GM19025 (cell line): ENCODE measurements at regions not wholly inside any gene's neighbourhood (a gene's known extent, or its start where the extent isn't known, plus 50 kb on each side); places are given as distances from the start of the nearest gene placed in this dataset.

ENCODE experiments used
- ATAC-seq: cut with Tn5 transposase; IDR thresholded peaks from one replicate; pipeline ENCODE4 v1.9.1; 2021; ENCODE audit warnings: mild to moderate bottlenecking, low read depth, moderate library complexity; ENCODE audit not compliant: unreplicated experiment

DNA sequence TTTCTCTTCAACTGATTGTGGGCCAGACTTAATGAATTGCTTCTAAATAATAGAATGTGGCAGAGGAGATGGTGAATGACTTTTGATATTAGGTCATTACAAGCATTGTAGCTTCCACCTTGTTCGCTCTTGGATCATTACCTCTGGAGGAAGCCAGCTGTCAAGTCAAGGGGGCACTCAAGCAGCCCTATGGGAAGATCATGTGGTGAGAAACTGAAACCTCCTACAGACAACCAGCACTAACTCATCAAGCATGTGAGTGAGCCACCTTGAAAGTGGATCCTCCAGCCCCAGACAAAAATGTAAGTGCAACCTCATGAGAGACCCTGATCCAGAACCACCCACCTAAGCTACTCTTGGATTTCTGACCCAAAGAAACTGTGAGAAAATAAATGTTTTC lies 109.8 kb upstream of the TBC1D5 start:
- ATAC-seq: peak; percentile 74

DNA sequence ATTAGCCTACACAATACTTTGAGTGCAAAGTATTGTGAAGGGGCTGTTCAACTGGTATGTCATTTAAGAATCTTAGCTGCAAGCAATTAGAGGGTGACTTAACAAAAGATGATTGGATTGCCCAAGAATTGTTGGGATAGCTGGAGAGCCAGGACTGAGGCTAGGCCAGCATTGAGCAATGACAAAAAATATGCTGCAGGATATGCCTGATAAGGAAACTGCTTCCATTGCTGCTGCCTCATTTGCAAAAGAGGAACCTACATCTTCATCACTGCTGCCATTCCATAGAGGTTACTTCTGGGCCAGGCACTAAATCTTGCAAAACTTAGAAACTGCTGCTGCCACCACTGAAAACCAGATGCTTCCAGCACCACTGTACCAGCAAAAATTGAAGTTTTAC lies 108.0 kb upstream of the TBC1D5 start:
- no peak for ATAC-seq

- no peak for ATAC-seq
These were observed 105.7 kb upstream of the TBC1D5 start for GRCh38 chr3:17848102-17848501.

DNA sequence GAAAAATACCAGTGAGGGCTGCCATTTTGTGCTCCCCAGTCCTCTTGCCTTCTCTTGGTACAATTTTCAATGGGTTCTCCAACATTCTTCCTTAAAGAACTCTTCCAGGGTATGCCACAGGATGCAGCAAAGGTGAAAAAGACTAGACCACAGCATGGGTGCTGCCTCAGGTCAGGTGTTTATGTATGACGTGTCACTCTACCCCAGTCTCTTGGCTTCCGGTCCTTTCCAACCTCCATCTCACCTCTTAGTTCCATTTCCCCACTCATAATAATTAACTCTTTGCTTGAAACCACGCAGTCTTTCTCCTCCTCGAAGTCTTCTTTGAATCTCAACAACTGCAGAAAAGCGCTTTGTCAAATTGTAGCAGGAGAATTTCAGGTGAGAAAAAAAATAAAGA lies 104.7 kb upstream of the TBC1D5 start:
- ATAC-seq: no peak

DNA sequence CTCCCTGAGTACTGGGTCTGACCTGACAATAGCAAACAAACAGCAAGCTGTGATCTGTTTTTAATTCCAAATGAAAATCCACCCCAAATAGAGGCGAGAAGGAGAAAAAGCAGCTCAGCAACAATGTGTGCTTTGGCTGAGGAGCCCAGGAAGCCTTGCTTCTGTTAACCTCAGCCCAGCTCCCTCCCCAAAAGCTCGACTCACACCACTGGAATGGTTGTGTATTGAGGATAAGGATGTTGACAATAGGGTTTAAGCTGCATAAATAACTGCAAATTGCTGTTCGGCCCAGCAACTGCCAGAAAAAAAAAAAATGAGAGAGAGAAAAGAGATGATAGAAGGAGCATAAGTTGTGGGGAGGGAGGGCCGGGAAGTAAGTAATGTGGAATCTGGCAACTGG lies 104.0 kb upstream of the TBC1D5 start:
- ATAC-seq: no peak

- ATAC-seq: no peak
These were observed 102.8 kb upstream of the TBC1D5 start for GRCh38 chr3:17845026-17845812.

GRCh38 chr3:17844236-17844635 lies 101.8 kb upstream of the TBC1D5 start:
- ATAC-seq: no peak

DNA sequence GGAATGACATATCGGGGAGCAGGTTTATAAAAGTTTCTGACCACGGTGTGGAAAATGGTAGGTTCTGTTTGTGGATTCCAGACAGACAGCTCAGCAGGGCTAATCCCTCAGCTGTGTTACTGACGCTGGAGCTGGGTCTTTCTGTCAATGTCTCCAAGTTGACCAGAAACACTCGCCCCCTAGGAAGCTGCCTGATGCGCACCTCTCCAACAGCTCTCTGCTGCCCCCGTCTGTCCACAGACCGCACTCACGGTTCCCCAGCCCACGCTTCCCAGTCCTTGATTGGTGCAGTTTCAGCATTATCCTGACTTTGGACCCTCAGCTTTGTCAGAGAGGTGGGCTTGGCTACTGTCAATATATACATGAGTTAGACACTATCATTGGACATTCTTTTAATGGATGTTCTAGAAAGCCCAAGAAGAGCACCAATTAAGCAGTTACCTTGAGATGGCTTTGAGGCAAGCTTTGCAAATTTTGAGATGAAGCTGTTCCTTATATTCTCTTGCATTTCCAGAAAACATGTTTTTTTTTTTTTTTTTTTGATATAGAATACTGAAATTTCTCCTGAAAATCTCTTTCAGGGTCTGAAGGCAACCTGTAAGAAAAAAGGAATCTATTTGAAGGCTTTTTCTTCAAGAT lies 98.9 kb upstream of the TBC1D5 start:
- no peak for ATAC-seq

- ATAC-seq: no peak
These were observed 98.2 kb upstream of the TBC1D5 start for GRCh38 chr3:17840651-17841050.

DNA sequence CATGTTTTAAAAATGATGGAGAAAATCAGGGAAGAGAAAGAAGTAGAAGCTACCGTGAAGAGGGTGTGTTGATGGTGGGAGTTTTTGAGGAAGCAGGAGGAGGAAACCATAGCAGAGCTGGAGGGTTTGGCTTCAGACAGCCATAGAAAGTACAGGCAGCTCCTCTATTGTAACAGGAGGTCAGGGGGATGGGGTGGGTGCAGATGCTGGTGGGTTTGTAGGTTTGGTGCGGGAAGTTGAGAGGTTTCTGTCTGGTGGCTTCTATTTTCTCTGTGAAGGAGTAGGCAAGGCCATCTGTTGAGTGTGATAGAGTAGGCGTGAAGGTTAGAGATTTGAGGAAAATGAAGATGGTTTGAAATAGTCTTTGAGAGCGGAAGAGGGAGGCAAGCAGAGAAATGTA lies 97.7 kb upstream of the TBC1D5 start:
- no peak for ATAC-seq

DNA sequence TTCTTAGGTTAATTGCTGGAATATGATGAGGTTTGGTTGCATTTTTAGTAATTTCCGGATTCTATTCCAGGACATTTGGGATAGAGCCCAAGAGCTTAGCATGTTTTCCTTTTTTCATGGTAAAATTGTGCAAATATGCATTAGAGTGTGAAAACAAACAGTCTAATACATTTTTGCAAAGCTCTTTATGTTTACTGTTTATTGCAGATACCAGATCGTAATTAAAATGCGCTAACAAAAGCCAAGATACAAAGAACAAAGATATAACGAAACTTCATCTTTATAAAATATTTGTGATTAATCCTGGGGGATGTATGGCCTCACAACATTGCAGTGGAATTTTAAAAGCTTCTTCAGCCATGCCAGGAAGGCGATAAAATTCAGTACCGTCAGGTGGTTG lies 94.5 kb upstream of the TBC1D5 start:
- no peak for ATAC-seq

- ATAC-seq: no peak
These were observed 93.7 kb upstream of the TBC1D5 start for GRCh38 chr3:17836092-17836491.

GRCh38 chr3:17833786-17834559 lies 91.5 kb upstream of the TBC1D5 start:
- no peak for ATAC-seq

DNA sequence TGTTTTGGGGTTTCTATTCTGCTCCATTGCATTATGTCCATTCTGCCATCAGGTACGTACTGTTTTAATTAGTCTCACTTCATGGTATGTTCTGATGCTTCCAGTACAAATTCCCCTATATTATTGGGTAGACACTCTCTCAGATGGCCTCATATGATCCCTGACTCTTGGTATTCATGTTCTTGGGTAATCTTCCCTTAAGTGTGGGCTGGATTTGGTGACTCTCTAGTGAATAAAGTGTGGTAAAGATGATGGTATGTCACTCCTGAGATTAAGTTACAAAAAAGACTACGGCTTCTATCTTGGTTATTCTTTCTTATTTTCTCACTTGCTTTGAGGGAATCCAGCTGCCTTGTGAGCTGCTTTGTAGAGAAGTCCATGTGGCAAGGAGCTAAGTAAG lies 89.6 kb upstream of the TBC1D5 start:
- no peak for ATAC-seq

DNA sequence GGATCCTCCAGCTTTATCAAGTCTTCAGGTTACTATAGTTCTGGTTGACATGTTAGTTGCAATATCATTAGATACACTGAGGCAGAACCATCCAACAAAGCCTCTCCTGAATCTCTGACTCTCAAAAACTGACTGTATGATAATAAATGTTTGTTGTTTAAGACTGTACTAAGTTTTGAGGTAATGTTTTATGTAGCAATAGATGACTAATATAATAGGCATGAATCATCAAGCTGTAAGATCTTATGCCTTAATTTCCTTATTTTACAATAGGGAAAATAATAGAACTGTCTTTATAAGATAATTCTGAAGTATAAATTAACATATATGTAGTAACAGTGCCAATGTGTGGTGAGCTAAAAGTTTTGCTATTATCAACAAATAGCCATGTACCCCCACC lies 88.9 kb upstream of the TBC1D5 start:
- no peak for ATAC-seq

GRCh38 chr3:17830788-17831187 lies 88.4 kb upstream of the TBC1D5 start:
- ATAC-seq: no peak

DNA sequence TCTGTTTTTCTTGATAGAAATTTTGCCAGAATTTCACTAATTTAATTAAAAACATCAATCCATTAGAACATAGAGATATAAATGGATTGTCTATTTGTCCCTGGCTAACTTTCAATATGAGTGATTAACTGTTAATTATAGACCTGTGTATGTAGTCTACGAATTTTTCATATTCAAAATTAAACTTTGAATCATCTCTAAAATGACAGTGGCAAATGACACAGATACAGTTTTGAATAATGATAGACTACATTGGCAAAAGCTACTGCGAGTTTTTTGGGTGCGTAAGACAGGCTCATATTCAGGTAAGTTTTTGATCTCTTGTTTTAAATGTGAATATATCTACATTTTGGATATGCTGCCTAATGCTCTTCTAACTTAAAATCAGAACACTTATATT lies 86.0 kb upstream of the TBC1D5 start:
- ATAC-seq: no peak

DNA sequence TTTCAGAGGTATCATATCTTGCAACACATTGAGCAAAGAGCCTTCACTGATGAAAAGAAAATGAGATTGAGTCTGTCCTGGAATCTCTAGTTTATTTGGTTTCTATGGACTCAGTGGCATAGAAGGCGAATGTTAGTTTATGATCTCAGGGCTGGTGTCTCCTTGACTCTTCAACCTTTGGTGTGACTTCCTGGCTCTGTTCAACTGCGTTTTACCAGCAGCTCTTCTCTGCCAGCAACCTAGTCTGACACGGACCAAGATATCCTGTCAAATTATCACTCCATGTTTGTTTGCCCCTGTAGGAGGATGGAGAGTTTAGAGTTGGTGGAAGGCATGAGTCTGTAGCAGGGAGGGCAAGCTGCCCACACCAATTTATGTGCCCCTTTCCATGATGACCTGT lies 82.9 kb upstream of the TBC1D5 start:
- no peak for ATAC-seq

DNA sequence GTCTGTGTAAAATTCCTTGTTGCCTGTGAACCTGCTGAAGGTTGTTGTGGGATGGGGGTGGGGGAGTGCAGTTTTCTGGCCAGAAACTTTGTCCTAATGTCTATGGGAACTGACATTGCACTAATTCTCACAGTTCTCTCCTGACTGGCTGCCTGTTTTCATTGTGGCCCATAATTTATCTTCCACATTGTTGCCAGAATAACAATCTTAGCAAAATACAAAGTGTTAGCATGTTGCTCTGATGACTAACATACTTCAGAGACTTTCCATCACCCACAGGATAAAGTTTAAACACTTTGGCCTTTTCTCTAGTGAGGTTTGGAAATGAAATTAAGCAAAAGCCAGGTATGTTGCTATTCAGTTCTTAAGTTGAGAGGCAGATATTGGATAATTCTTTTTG lies 81.4 kb upstream of the TBC1D5 start:
- no peak for ATAC-seq

DNA sequence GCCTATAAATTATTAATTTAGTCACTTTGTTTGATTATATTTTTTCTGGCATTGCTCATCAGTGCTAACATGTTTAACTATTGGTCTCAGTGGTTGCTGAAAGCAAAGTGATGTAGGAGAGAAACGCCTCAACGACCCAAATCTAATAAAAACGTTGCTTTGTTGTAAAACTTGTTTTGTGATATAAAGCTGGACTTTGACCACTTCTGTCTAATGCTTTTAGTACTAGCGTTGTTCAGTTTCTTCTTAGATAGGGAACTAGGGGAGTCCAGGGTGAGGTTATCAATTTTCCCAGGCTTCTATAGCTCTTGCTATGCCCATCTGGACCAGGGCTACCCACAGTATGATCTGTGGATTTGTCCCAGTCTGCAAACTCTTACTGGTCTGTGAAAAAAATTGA lies 80.6 kb upstream of the TBC1D5 start:
- ATAC-seq: no peak

DNA sequence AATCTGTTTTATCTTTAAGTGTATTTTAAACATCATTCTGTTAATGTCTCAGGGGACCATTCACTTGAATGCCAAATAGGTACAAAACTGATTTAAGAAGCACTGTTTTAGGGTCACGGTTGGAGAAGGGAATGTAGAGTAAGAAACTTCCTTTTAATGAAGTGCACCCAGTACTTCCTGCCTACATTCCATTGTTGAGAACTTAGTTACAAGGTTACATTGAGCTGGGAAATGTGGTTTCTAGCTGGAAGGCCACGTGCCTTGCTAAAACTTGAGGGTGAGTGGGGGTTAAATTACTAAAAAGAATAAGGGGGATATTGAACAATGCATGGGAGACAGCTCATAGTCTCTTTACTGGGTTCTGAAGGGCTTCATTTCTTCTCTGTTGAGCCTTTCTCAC lies 78.3 kb upstream of the TBC1D5 start:
- ATAC-seq: no peak

GRCh38 chr3:17820275-17820674 lies 77.8 kb upstream of the TBC1D5 start:
- ATAC-seq: no peak
